HG02885 (cell line): ENCODE measurements at regions not wholly inside any gene's neighbourhood (a gene's known extent, or its start where the extent isn't known, plus 50 kb on each side); places are given as distances from the start of the nearest gene placed in this dataset.

Experiments used
- ATAC-seq: cut with Tn5 transposase; IDR thresholded peaks from one replicate; pipeline ENCODE4 v1.9.1; 2021; ENCODE audit warnings: mild to moderate bottlenecking; ENCODE audit not compliant: unreplicated experiment, poor library complexity

DNA sequence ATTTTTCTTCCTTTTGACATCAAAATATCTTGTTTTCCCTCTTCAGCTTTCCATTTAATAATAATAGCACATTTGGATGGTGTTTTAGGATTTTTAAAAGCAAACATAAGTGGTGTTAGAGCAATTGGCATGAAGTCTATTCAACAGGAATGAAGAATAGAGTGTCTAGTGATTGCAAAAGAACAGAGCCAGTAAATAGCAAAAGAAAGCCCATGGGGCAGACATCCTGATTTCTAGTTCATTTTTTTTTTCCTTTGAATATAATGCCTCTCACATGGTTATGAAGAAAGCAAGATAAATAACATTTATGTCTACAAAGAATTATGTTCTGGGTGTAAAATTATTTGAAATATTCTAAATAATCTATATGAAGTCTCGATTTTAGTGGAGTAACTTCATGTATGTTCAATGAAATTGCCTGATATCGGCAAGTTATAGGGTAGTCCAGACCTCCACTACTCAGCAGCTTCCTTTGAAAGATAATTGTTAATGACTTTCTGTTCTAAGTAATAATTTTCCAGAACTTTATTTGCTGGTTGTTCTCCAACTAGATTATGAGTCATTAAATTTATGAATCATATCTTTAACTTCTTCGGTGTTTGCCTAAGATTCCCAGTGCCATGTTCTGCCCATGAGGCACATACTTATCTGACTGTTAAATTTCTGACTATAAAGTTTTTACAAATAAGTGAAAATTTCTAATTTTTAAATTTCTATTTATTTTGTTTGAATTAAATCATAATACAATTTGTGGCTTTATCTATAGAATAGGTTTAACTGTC lies 587.9 kb downstream of the TLL1 start:
- ATAC-seq, result no peak

DNA sequence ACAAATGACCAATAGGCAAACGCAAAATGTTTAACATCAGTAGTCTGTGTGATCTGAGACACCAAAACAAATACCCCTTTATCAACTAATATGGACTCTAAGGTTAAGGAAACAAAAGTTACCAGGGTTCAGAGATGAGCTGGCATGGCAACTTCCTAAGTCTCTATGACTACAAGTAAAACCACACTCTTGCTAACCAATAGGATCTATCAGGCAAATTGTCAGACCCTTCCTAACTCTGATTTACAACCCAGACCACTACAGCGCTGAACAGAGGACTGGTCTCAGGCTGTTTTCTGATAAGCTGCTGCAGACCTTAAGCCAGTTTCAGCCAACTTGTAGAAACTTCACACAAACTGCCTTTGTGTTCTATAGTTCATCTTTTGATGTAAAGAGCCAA lies 608.0 kb downstream of the TLL1 start:
- no peak for ATAC-seq

DNA sequence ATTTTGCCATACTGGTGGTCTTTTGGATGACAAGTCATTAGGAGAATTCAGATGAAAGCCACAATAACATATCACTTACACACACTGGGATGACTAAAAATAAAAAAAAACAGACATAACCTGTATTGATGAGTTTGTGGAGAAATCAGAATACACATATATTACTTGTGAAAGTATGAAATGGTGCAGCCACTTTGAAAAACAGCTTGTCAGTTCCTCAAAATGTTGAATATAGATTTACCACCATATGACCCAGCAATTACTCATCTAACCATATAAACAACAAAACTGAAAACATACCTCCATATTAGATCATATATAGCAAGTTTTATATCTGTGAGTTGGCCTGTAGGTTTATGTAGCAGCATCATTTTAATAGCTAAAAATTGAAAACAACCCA lies 608.7 kb downstream of the TLL1 start:
- ATAC-seq, result no peak

DNA sequence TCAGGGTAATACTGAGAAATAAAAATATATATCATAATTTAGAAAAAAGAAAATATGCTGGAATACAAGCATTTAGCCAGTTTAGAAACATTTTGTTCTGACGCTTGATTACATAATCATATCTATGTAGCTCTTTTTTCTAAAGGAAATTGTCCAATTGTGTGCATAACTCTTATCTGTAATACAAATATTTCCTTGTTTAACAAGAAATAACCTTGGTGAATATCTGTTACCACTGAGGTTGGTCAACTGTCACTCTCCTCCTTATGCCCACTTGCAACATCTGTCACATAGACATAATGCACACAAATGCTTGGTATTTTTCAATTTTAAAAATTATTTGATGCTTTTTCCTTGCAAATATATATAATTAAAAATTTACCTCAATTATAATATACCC lies 609.7 kb downstream of the TLL1 start:
- ATAC-seq, result no peak

DNA sequence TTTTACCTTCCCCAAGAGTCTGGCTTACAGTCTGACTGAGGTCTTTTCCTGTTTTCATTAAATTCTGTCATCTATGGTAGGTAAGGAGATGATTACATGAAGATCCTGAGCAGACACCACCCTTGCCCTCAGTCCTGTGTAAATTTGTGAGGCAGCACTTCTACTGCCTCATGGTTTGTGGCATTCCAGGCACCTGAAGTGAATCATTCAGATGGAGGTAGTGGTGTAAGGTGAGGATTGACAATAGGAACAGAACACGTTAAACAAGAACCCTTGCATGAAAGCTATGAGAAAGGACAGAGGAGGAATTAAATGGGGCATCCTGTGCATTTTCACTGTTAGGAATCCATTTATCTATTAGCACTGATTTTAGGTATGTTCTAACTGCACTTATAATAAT lies 618.6 kb downstream of the TLL1 start:
- ATAC-seq, result no peak

DNA sequence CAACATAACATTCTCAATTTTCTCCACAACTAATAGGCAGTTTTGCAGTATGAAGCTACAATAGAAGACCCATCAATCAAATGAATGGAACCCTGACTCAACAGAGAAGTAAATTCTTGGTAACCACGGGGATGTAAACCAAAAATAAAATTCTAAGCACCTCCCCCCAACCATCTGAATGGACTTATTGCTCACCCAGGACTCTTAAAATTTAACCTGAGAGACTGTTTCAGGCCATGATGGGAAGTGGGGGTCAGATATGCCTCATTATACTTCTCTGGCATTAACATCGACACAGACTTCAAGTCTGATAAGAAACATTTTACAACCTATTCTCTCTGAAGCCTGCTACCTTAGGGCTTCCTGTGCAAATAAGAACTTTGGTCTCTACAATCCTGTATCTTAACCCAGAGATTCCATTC lies 620.9 kb downstream of the TLL1 start:
- no peak for ATAC-seq

DNA sequence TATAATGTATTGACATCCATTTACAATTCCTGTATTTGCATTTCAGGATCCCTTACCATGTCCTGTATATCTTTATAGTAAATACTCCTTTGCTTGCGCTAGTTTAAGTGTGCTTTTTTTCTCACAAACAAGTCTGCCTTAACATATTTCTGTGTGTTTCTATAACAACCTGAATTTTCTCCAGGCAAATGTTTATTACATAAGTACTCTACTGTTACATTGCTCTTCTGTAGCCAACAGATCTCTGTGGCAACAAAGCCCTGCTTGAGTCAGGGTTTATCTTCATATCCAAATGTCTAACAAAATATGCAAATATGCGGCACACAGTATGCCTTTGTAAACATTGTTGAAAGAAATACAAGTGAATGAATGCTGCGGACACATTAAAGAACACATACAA lies 625.5 kb downstream of the TLL1 start:
- no peak for ATAC-seq

DNA sequence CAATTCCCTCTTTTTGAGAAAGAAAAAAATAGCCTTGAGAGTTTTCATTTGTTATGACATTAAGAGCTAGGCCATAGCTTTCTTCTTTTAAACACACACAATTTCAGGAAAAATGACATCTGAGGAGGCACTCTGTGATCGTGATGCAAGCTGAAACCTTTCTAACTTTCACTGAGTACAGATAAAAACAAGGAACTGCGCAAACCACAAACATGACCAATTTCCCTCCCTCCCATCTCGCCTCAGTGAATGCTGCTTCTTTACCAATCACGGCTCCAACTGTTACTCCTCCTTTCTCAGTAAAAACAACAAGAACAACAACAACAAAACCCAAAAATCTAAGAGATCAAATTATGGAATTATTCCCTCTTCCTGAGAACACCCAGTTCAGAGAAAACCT lies 626.8 kb downstream of the TLL1 start:
- ATAC-seq, result peak; percentile 63

DNA sequence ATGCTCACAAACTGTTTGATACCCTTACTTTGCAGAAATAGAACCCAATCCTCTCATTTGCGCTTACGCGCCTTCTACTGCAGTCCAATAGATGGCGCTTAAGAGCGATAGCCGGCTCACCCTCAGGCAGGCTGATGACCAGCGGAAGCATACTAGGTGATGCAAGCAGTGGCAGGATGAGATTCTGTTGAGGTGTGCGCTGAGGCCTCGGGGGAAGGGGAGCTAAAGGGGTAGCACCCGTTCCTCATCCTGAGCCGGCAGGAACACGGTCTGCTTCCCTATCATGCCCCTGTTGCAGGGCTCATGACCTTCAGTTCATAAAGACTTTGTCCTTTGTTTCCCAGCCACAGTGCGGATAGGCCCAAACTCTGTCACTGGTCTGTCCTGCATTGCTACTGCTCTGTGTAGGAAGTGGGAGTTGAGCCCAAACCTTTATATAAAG lies 628.9 kb downstream of the TLL1 start:
- ATAC-seq, result peak; percentile 66

DNA sequence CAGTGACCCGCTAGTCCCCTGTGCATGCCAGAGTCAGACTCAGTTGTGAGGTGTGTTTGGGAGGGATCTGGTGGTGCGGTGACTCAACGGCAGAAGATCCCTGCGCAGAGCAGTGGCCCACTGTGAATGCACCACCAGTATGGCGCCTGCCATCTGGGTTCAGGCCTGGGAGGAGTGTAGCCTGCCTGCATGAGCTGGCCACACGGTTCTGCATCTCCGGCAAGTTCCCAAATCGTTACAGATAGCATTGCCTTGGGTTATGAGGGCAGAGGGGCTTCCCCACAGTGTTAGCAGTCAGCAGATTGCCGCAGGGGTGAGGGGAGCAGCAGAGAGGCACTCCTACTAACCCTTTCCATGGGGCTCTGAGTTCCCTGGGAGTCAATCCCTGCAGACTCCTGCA lies 629.6 kb downstream of the TLL1 start:
- no peak for ATAC-seq

DNA sequence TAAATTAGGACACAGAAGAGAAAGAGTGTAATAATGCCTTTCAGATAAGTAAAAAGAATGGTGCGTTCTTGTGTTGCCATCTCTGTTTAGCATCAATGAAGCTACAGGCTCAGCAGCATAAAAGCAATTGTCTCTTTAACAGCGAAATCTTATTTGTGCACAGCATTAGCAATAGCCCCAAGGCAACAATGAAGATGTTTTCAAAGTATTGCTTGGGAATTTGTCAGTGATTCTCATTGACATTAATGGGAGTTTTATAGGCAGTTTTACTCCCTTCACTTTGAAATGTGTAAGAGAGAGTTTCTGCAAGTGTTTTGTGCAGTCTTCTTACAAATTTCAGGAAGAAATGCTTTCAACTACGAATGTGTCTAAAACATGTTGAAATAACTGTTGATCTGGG lies 633.0 kb downstream of the TLL1 start:
- ATAC-seq, result no peak

DNA sequence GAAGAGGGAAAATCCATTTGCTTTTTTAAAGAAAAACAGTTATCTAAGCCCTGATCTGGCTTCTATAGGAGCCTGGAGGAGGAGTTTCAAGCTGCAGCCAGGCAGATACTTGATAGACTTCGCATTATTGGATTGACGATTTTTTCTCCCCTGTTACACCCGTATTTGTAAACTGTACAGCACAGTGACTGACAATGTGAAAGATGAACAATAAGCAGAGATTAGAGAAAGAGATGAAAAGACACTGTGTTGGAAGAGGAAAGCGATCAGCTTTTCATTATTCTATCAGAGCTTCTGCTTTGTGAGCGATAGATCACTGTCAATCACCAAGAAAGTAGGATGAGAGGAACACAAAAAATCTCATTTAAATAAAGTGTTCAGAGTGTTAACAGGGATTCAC lies 639.2 kb downstream of the TLL1 start:
- ATAC-seq, result no peak

DNA sequence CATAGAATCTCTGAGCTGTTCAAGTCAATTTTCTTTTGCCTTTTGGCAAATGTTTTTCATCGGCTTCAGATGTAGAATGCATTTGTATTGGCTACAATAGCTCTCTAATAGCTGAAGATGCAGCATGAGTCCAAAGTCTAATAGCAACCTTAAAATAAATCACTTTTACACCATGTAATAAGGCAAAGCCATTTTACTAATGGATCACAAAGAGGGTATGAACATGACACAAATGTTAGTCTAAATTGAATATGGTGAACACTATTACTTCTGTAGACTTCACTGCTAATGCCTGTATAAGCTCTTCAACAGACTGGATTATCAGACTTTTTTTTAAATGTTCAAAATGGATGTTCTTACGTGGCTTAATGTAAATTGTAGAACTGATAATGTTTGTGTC lies 645.3 kb downstream of the TLL1 start:
- ATAC-seq, result no peak

DNA sequence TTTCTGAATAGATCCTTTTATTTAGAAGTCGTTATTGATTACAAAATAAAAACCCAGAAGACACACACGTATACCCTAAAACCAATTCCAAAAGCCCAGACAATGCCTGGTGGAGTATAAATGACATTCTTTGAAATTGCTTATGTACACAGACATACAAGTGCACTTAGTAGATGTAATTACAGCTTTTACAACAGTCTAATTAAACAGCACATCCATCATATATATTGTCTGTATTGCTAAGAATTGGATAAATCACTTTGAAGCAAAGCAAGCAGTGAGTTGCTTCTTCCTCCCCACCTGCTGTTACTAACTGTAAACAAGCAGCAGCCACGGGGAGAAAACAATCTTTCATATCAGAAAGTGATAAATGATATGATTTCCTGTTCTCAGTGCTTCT lies 645.7 kb downstream of the TLL1 start:
- no peak for ATAC-seq

DNA sequence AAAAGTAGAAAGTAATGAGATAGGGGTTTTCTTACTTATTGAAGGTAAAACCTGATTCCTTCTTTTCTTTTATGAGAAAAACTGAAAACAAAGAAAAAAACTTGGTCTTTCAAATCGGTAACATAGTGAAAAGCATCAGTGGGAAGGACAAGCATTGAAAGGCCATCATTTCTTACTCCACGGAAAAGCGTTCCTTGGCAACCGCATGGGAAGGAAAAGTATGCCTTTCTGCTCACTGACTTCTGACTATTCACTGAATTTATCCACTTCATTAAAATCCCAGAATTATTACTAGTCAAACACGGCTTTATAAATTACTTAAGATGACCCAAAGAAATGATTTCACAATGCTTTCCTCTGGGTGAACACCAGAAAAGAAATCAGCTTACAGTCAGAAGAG lies 646.7 kb downstream of the TLL1 start:
- ATAC-seq, result no peak

DNA sequence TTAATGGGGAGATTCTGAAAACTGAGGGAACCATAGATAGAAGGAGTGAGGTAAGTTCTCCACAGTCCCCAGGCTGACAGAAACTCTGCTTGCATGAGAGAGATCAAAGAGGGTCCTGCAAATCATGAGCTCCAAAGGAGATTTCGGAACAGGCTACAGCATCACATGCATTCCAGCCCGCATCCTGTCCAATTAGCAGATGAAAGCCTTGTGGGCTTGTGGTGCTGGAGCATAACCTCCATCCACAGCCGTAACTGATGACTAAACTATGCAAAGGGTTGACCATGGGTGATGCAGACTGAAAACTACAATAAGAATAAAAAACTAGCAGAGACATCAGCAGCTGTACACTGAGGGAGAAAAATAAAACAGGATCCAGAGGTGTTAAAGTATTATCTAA lies 654.5 kb downstream of the TLL1 start:
- ATAC-seq, result no peak

DNA sequence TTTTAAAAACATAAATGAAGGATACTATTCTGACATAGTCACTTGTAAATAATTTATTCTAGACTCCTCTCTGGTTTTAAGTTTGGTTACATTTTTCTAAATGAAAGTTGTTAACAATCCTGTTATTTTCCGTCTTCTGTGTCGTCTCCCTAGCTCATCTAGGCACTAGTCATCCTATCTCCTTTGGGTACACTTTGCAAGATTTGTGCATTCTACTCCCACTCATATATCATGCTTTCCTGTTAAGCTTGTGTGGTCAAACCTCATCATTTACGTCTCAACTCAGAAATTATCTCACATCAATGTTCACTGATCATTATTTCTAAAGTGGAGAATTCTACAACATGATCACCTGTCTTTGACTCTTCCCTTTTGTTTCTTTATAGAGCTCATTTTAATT lies 658.7 kb downstream of the TLL1 start:
- no peak for ATAC-seq

DNA sequence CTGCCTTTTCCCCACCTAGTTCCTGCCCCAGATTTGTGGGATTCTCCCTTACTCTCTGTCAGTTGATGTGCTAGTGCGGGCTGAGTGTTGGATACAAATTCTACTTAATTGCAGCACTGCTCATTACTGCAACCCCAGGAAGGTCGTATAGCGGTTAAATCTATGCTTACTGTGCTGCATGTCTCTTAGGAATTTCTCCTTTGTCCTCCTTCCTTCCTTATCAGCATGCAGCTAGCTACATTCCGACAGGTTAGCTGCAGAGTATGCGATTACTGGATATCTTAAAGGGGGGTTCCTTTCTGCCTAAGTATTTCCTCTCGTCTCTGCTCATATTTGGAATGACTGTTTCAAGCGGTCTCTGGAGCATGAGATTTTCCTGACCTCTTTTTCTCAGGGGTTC lies 662.8 kb downstream of the TLL1 start:
- no peak for ATAC-seq

DNA sequence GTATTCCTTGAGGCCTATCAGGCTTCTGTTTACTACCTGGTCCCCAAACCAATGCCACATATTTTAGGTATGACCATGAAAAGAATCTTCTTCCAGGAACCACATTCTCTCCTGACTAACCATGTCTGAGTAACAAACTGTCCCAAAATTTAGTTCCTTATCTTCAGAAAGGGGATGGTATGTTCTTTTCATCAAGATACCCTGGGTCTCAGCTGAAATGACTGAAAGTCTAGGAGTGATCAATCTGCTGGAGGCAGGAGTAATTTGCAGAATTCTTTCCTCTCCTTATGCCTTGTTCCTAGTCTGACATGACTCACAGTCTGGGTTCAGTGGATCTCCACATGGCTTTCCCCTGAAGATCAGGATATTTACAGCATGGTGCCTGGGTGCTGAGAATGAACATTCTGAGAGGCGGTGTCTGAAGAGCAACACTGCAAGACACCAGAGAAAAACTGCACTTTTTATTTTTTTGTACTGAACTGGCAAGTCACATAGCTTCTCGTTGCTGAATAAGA lies 665.5 kb downstream of the TLL1 start:
- ATAC-seq, result no peak

DNA sequence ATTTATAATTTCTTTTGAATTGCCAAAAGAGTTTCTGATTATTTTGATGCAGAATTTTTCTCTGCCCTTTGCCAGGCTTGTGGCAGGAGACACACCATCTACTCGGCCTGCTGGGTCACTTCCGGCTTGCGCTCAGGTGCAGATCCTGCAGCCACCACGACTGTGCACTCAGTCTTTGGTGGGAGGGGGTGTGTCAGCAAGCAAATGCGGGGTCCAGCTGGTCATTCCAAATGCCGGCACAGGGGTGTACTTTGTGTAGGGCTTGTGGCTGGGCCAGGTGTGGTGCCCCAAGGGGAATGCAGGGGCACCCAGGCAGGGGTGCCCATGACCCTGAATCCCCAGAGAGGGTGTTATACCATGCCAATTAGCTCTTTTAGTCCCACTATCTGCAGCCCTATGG lies 673.0 kb downstream of the TLL1 start:
- no peak for ATAC-seq

DNA sequence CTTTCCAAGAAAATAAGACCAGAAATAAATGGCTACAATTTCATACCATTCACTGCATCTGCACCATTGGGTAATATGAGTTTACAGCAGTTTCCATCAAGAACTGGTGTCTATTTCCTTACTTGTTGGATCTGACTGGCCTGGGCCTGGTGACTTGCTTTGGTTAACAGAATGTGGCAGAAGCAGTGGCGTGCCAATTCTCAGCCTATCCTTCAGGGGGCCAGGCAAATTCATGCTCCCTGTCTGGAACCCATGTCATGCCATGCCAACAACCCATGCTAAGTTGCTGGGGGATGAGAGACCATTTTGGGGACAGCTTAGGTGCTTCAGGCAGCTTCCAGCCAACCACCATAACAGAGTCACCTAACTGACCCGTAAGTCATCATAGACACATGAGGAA lies 656.7 kb downstream of the SPOCK3 start:
- no peak for ATAC-seq

DNA sequence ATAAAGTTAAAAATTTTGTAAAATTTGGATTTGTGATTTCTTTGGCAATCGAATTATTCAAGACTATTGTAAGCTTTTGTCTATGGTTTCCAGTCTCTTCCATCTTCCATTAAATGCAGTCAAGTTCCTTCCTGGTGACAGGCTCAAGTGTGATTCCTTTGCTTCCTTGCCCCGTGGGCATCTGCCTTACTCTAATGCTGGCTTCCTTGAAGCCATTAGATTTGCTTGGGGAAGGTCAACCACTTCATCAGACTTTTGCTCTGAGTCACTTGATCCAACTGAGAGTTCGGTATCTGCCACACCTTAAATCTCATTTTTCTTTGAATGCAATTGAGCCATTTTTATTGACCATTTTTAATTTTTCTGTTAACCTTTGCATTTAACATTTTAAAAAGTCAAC lies 648.8 kb downstream of the SPOCK3 start:
- no peak for ATAC-seq
